WTC11 (cell line): ENCODE measurements at regions not wholly inside any gene's neighbourhood (a gene's known extent, or its start where the extent isn't known, plus 50 kb on each side); places are given as distances from the start of the nearest gene placed in this dataset.

Source experiments
- AFF4 ChIP-seq: sonication (generic); formaldehyde crosslinking; IDR thresholded peaks from 2 replicates; pipeline ENCODE4 v1.8.1; 2023; ENCODE audit warnings: mild to moderate bottlenecking, missing genetic modification reagents, borderline replicate concordance
- ATF2 ChIP-seq: sonication (generic); formaldehyde crosslinking; IDR thresholded peaks from 2 replicates; pipeline ENCODE4 v1.8.1; 2022; ENCODE audit warnings: low read depth, missing genetic modification reagents, borderline replicate concordance
- CREM ChIP-seq: sonication (generic); formaldehyde crosslinking; IDR thresholded peaks from 2 replicates; pipeline ENCODE4 v1.8.1; 2022; ENCODE audit warnings: mild to moderate bottlenecking, missing genetic modification reagents, moderate library complexity
- ETV6 ChIP-seq: sonication (generic); formaldehyde crosslinking; IDR thresholded peaks from 2 replicates; pipeline ENCODE4 v1.8.1; 2022; ENCODE audit warnings: mild to moderate bottlenecking, missing genetic modification reagents
- SOX15 ChIP-seq: fragments of 250-450 bp; sonication (Bioruptor Pico); IDR thresholded peaks from 2 replicates; pipeline ENCODE4 v1.9.0; 2021; ENCODE audit warnings: mild to moderate bottlenecking
- STAT6 ChIP-seq: sonication (generic); formaldehyde crosslinking; conservative IDR thresholded peaks from 2 replicates; pipeline ENCODE4 v1.8.1; 2023; ENCODE audit warnings: mild to moderate bottlenecking, low read depth, missing genetic modification reagents, moderate library complexity
- TEAD1 ChIP-seq: sonication (generic); formaldehyde crosslinking; IDR thresholded peaks from 2 replicates; pipeline ENCODE4 v1.8.0; 2022; ENCODE audit warnings: mild to moderate bottlenecking, missing genetic modification reagents
- ZNF121 ChIP-seq: sonication (generic); formaldehyde crosslinking; IDR thresholded peaks from 2 replicates; pipeline ENCODE4 v1.8.0; 2023; ENCODE audit warnings: missing genetic modification reagents
- ZNF317 ChIP-seq: sonication (generic); formaldehyde crosslinking; IDR thresholded peaks from 2 replicates; pipeline ENCODE4 v1.8.1; 2023; ENCODE audit warnings: low read depth, mild to moderate bottlenecking, moderate library complexity, missing genetic modification reagents, borderline replicate concordance
- TF ChIP-seq, protein P1 (sequence below): fragments of 200-600 bp; IDR thresholded peaks from 2 replicates; pipeline ENCODE4 v1.8.0; 2022; ENCODE audit warnings: antibody characterized with exemption
- TF ChIP-seq, protein P2 (sequence below): sonication (generic); formaldehyde crosslinking; IDR thresholded peaks from 2 replicates; pipeline ENCODE4 v1.8.0; 2022; ENCODE audit warnings: missing genetic modification reagents

DNA sequence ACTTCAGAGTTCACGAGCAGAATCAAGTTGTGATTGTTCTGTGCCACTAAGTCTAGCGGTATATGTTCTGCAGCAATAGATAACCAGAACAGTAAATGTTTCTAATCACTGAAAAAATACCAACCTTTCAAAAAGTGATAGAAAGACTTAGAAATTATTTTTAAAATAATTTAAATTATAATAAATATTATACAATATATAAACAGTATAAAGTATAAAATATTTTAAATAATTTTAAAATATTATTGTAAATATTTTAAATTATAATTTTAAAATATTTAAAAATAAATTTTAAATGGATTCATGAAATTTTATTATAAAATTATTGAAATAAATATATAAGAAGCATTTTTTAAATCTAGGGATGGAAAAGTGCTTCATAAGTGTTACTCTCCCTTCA lies 126.3 kb upstream of the ID2 start:
- TF ChIP-seq, protein P1, sequence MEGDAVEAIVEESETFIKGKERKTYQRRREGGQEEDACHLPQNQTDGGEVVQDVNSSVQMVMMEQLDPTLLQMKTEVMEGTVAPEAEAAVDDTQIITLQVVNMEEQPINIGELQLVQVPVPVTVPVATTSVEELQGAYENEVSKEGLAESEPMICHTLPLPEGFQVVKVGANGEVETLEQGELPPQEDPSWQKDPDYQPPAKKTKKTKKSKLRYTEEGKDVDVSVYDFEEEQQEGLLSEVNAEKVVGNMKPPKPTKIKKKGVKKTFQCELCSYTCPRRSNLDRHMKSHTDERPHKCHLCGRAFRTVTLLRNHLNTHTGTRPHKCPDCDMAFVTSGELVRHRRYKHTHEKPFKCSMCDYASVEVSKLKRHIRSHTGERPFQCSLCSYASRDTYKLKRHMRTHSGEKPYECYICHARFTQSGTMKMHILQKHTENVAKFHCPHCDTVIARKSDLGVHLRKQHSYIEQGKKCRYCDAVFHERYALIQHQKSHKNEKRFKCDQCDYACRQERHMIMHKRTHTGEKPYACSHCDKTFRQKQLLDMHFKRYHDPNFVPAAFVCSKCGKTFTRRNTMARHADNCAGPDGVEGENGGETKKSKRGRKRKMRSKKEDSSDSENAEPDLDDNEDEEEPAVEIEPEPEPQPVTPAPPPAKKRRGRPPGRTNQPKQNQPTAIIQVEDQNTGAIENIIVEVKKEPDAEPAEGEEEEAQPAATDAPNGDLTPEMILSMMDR: no peak
- no peak for TF ChIP-seq CREM (CRISPR knock-in tag)
- no peak for TF ChIP-seq ZNF121
- TF ChIP-seq ETV6 (CRISPR knock-in tag): no peak
- TF ChIP-seq, protein P2, sequence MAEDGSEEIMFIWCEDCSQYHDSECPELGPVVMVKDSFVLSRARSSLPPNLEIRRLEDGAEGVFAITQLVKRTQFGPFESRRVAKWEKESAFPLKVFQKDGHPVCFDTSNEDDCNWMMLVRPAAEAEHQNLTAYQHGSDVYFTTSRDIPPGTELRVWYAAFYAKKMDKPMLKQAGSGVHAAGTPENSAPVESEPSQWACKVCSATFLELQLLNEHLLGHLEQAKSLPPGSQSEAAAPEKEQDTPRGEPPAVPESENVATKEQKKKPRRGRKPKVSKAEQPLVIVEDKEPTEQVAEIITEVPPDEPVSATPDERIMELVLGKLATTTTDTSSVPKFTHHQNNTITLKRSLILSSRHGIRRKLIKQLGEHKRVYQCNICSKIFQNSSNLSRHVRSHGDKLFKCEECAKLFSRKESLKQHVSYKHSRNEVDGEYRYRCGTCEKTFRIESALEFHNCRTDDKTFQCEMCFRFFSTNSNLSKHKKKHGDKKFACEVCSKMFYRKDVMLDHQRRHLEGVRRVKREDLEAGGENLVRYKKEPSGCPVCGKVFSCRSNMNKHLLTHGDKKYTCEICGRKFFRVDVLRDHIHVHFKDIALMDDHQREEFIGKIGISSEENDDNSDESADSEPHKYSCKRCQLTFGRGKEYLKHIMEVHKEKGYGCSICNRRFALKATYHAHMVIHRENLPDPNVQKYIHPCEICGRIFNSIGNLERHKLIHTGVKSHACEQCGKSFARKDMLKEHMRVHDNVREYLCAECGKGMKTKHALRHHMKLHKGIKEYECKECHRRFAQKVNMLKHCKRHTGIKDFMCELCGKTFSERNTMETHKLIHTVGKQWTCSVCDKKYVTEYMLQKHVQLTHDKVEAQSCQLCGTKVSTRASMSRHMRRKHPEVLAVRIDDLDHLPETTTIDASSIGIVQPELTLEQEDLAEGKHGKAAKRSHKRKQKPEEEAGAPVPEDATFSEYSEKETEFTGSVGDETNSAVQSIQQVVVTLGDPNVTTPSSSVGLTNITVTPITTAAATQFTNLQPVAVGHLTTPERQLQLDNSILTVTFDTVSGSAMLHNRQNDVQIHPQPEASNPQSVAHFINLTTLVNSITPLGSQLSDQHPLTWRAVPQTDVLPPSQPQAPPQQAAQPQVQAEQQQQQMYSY (CRISPR knock-in tag): no peak
- no peak for TF ChIP-seq STAT6 (CRISPR knock-in tag)
- no peak for TF ChIP-seq SOX15 (CRISPR knock-in tag)
- no peak for TF ChIP-seq TEAD1 (CRISPR knock-in tag)
- no peak for TF ChIP-seq ZNF317 (CRISPR knock-in tag)
- no peak for TF ChIP-seq ATF2 (CRISPR knock-in tag)
- TF ChIP-seq AFF4 (CRISPR knock-in tag): no peak
